Activated CD4-positive, alpha-beta T cell treated with anti-CD3 and anti-CD28 coated beads for 24 hours (primary cell): ENCODE measurements at regions not wholly inside any gene's neighbourhood (a gene's known extent, or its start where the extent isn't known, plus 50 kb on each side); places are given as distances from the start of the nearest gene placed in this dataset.

Source experiments
- DNase-seq, 2 donors: peaks; one replicate each; pipeline ENCODE4 v3.0.0-alpha.2; 2020; ENCODE audit warnings: low read depth in 2 of 2

DNA sequence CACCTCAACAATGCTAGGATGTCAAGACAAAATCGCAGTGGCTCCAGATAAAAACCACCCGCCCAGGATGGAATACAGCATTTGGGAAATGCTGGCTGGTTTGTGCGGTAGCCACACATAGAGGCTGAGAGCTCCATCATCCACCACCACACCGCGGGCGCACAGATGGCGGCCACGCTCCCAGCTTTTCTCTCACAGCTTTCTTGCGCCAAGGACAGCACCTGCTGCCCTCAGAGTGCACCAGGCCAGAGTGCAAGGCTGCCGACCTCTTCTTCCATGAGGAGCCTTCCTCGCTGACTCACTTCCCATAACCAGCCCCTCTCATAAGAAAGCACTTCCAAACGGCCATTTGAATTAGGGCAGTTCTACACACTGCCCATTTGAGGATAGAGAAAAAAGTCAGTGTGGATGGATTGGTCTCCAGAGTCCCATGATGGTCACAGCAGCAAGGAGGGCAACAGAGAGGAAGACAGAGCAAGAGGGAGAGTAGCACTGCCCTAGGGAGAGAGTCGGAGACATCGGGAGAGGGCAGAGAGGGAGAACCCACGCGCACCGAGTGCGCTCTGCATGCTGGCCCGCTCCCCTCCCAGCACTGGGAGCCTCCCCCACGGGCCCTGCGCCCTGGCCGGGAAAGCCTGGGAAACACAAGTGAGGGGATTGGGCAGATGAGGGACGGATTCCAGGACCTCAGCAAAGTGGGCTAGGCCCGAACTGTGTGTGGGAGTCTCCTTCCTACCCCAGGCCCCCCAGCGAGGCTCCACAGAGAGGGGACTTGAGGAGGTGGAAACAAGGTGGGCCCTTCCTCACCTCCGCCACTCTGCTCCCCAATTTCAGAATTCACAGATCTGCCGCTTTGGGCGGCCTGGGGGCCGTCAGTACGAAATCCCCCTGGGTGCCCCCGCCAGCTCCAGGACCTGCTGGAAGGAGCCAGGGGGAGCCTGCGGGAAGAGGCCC is 156.9 kb downstream of the USP12 start:
- DNase-seq = no peak

DNA sequence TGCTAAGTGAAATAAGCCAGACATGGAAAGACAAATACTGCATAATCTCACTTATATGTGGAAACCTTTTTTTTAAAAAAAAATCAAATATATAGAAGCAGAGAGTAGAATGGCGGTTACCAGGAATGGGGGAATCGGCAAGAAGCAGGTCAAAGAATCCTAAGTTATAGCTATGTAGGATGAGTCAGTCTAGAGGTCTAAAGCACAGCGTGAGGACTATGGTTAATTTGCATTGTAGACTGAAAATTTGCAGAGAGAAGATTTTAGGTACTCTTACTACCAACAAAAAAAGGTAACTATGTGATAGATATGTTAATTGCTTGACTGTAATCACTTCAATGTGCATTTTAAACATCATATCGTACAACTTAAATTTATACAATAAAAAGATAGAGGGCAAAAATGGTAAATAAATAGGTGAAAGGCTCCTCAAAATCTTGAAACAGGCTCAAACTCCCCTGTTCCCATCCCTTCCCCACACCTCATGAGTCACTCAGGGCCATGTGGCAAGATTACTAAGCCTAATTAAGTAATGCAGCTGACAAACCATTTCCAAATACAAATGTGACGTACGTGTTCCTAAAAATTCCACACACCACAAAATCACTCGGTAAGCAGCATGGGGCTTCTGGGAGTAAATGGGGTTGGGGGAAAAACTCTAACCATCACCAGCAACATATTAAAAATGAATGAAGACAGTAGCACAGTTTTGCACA is 159.0 kb downstream of the USP12 start:
- DNase-seq = no peak

DNA sequence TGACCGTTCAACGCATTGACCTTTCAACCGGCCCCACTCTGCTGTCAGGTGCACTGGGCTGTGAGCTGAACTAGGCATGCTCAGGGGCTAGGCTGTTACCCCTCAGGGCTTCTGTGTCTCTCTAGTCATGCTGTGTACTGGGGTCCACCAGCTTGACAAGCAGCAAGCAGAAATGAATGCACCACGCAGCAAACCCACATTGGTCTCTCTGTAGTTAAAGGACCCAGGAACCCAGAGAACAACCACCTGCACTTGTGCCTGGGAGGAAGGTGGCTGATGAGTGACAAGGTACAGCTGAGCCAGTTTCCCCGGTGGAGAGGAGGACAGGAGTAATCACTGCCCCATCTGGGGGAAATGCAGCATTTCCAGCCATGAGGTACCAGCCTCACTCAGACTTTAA is 159.9 kb downstream of the USP12 start:
- no peak for DNase-seq

DNA sequence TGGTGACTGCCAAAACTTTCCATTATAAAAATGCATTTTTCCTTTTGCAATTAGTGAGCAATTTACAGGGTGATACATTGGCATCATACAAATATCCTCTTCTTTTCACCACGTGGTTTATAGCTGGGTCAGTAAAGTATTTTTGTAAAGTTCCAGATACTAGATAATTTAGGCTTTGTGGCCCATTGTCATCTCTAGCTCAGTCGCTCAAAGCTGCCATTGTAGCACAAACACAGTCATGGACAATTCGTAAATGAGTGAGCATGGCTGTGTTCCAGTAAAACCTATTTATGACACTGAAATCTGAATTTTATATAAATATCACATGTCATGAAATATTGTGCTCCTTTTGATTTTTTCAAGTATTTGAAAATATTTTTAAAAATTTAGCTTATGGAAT is 162.9 kb downstream of the USP12 start:
- DNase-seq = no peak

DNA sequence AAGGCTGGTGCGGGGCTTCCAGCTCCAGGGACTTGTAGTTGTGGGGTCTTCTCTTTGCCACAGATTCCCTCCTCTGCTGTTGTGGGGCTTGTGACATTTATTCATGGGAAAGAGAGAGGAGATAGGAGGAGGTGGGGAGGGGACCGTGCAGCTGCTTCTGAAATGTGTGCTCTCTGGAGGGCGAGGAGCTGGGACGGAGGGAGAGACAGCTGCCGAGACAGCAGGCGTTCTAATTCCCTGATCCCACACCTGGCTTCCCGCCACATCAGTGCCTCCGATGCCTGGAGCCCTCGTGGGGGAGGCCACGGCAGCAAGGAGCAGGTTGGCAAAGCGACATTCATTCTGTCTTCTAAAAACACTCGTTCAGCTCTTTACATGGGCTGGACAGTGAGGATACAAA is 164.4 kb downstream of the USP12 start:
- DNase-seq = no peak

DNA sequence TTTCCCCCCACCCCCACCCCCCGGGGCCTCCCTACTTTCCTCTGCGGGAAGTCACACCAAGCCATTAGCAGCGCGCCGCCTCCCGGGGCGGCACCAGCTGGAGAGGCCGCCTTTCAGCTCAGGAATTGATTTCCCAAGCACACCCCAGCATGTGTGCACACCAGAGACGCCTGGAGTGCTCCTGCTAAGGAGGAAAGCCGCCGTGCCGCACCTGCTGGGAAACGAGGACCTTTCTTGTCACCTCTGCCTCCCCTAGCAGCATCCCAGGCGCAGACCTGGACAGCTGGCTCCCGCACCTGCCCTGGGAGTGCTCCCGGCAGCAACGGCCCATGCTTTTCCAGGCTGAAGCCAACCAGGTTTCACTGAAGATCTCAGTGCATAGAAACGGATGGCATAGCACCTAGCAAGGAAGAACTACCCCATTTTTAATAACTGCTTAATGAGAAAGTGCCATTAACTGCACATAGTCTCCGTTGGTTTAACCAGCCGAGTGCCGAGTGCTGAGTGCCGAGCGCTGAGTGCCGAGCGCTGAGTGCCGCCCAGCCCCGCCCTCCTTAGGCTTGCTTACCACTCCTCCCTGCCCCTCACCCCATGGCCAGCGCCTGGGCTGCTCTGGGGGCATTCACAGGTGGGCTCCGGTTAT is 165.0 kb downstream of the USP12 start:
- DNase-seq = no peak

DNA sequence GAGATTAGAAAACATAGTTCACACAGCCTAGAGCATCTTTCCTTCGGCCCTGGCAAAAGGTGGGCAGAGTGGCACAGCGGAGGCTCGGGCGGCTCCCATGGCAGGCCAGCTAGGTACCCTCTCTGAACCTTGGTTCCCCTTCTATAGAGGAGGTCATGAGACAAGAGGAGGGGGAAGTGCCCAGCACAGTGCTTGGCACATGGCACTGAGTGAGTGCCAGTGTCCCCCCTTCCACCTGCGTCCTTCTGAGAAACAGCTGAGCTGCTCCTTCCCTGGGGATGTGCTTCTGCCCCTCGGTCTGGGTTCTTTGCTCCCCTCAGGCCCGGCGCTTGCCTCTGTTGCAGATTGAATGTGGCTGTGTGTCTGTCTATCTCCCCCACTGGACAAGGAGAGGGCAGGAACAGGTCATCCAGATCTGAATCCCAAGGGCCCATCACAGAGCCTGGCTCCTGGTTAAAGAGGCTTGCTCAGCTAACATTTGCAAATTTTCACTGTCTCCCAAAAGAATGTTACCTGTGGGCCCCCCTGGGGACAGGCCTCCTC is 165.6 kb downstream of the USP12 start:
- no peak for DNase-seq

DNA sequence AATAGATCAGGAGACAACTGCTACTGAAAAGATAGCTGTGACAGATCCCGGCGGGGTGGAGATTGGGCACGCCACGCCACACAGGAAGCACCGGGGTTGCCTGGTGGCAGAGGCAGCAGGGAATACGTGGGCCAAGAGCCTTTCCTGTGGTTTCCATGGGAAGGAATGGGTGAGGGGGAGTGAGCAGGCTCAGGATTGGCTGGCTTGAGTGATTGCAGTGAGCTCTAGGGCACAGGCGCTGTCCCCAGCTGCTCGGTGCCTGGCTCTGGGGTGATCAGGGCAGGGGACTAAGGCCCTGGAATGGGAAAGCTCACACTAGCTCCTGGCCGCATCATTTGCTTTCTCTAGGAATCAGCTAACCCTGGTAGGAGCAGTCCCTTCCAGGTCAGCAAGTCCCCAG is 166.1 kb downstream of the USP12 start:
- no peak for DNase-seq

DNA sequence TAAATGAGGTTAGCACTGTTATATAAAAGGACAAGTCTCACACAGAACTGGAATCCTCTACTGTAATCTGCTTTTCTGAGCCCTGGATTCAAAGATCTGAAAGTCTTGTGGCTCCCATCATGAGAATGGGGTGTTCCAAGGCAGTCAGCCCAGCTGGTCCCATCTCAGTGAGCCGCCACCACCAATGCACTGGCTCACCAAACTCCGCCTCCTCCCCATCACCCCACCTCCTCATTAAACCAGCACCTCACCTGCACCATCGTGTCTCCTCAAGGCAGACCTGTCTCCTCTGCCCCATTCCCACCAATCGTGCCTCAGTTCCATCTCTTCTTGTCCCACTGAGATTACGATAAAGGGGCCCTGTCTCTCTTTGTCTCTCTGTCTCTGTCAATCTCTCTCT is 166.7 kb downstream of the USP12 start:
- no peak for DNase-seq

DNA sequence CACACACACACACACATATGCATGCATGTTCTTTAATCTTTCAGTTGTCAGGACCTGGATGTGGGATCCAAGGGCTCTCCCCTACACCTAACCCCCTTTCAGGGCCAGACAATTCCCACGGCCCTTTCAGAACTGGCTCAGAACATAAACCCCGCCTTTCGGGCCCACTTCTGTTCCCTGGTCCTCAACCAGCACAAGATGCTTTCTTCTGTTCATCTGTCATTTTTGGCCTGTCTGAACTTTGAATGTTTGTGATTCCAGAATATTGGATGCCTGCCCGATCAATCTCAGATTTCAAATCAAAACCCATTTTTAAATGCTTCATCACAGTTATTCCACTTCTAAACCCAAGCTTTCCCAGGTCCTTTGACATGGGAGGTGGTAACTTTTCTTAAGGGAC is 167.3 kb downstream of the USP12 start:
- DNase-seq = no peak

DNA sequence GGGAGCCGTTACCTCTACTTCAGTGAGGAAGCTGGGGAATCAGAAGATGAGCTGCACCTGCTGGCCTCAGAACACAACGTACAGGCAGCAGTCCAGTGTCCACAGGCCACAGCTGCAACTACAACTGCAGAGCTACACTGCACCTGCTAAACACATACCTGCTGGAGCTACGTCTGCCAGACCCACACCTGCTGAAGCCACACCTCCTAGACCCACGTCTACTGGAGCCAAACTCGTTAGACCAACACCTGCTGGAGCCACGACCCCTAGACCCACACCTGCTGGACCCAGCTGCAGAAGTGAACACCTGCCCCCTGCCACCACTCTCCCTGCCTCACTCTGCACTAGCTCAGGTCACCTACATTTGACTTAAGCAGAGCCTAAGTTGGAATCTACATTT is 169.9 kb downstream of the USP12 start:
- no peak for DNase-seq

DNA sequence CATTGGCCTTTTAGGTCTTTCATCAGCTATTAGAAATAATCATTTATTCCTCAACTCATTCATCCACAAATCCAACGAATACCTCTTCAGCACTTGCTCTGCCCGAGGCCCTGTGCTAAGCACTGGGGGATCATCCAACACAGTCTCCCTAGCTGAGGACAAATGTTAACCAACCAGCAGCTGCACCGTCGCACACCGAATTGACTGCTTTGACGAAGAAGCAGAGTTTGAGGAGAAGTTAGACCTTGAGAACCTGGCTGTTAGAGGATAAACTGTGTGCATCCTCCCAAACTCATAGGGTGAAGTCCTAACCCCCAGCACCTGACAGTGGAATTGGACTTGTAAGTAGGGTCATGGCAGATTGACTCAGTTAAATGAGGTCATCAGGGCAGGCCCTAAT is 170.9 kb downstream of the USP12 start:
- DNase-seq = no peak

DNA sequence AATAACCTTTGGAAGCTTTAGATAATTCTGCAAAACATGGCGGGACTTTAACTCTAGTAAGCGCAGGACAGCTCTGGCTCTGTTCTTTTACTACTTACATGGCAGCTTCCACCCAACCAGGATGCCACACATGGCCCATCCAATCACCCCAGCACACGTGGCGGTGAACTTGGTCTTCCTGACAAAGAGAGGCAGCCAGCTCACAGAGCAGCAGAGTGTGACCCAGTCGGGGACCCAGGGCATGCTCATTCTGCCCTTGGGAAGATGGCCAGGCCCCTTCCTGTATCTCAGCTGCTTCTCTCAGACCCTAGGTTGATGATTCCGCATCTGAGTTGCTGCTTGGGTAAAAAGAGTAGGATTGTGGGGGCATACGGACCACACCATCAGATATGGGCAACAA is 172.1 kb downstream of the USP12 start:
- DNase-seq = no peak

DNA sequence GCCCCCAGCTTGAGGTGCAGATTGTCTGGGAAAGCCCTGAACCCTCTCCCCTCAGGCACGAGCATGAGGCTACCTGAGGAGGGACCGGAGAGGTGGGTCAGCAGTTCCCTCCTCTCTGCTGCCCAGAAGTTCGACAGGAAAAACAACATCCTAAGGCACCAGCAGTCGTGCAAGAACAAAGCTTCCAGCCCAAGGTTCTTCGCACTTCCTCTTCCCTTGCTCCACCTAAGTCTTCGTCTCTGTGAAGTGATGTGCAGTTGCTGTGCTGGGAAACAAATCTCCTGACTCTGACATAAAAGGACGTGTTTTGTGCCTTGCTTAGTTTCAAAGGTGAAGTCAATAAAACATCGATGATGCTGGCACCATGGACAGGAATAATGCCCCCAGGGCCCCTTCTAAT is 173.3 kb downstream of the USP12 start:
- no peak for DNase-seq

DNA sequence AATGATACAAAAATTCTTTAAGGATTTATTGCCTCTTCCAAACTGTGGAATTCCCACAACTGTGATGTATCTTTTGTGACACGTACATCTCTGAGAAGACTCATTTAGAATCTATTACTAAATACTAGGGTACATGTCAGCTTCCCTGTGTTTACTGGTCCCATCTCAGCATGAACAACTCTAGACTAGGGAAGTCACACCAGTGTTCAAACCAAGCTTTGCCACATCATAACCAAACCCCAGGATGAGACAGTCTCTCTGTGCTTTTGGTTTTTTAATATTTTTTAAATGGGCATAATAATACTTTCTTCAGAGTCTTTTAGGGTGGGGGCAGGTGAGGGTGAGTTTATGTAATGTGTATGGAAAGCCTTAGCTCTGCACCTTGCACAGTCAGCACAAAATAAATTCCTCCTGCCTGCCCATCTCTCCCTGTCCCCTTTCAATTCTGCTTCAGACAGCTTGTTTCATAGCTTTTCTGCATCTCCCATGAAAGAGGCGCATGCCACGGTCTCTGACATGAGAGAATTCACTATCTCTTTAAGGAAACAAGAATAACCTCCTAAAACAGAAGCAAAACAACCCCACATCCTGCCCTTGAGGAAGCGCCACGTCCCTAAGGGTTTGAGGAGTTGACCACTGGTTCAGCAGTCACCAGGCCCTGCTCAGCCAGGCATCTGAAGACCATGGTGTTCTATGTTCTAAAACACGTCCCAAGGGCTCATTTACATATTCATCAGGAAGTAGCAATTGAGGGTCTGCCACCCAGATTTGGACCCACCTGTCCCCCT is 174.5 kb downstream of the USP12 start:
- no peak for DNase-seq

DNA sequence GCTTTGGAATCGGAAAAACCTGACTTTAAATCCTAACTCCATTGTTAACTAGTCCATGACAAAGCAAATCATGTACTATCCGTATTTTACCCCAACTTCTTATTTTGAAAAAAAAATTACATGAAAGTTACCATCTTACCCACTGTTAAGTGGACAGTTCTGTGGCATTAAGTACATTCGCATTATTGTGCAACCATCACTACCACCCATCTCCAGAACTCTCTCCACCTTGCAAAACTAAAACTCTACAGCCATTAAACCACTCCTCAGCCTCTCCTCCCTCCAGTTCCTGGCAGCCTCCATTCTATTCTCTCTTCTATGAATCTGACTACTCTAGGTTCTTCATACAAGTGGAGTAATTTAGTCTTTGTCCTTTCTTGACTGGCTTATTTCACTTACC is 176.5 kb downstream of the USP12 start:
- DNase-seq = no peak

DNA sequence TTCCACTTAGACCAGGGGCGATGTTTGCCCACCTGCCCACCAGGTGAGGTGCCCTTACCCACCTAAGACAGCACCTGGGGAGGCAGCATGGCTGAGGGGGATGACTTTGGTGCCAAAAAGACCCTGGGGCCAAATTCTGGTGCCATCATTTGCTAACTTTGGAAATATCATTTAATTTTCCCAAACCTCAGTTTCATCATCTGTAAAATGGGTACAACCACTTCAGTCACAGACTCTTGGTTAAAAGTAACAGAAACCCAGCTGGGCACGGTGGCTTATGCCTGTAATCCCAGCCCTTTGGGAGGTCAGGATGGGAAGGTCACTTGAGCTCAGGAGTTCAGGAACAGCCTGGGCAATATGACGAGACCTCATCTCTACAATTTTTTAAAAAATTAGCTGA is 177.8 kb downstream of the USP12 start:
- DNase-seq = no peak

DNA sequence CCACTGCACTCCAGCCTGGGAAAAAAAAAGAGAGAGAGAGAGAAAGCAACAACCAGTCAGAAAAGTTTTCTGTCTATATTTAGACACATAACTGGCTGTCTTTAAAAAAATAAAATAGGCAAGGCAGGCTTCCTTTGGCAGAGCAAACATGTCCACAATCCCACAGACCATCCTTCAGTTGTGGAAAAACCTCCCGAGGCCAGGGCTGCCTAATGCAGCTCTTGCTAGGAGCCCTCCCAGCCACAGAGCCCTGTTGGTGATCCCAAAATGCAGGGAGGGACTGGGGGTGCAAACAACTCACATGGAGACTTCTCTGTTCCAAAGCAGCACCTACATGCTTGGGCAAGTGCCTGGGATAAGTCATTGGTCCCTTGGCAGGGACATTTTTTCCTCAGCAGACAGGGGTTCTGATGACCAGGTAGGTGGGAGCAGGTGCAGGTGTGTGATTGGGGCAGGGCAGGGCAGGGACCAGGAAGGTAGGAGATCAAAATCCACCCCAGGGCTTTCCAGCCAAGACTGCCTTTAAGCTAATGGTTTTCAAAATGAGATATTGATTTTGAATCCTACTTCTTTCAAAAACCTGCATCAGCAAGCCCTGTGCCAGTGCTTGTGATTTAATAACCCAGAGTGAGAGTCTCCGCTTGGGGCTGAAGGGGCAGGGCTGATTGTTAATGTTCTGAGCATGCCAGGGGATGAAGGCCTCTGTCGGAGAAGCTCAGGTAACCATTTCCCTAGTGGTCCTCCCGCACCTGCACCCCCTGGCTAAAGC is 178.5 kb downstream of the USP12 start:
- DNase-seq = no peak

DNA sequence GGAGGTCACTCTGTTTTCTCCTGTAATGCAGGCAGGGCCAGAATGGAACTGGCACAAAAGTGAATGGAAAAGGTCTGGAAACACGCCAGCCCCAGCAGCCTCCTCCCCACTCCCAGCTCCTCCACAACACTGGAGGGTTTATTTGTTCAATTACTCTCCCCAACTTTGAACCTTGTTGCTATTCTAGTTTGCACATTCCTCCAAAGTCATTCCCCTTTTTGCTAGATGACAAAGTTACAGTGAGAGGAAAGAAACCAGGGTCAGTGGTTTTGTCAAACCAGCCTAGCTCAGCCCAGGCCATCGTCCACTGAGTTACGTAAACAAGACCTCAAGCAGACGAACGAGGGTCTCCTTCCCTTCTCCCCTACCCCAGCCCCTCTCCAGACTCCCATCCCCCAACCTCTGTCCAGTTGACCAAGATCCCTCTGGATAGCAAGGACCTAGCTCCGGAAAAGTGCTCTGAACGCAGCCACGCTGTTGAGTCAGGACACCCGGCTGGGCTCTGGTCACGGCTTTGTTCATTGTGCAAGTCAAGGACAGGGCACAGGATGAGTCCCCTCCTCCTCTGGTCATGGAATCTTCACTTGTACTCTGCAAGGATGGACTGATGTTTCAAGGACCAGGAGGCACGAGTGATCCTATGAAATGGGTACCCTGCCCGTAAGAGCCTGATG is 180.0 kb downstream of the USP12 start:
- no peak for DNase-seq

DNA sequence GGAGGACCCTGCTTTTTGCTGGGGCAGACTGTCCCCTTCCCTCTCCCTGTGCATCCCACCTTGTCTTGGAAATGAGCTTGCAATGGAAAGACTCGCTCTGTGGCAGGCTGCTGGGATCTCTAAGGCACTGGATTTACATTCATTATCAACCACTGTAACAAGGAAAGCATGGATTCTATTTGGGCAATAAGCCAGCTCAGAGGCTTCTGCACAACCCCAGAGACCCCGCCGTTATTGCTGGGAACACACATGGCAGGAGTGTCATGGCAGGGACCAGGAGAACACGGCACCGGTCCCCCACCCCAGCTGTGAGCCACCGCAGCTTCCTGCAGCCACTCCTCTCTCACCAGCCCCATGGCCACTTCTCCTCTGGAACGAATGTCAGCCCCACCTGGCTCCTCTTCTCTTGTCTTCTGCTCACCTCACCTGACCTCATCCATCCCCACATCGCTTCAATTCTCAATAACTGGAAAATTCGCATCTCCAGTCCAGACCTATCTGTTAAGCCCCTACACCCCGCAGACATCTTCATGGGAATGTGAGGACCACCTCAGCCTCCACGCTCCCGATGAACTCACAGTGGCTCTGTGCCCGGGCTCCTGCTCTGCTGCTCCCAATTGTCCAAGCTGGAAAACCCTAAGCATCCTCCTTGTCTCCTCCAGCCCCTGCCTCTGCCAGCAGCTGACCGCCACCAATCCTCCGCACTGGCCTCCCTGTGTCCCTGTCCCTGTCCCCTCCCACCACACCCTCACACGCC is 181.5 kb downstream of the USP12 start:
- no peak for DNase-seq
